Amniotic epithelial cell (primary cell): ENCODE measurements at regions not wholly inside any gene's neighbourhood (a gene's known extent, or its start where the extent isn't known, plus 50 kb on each side); places are given as distances from the start of the nearest gene placed in this dataset.
A peak's percentile ranks its signal among the peaks of the same experiment; 100 is the strongest.
"Not testable (repeated sequence)": the region's sequence is repeated elsewhere in the genome, so short reads cannot be mapped to it uniquely, and the experiment has no call there.

Source experiments
- DNase-seq: peaks from one replicate; pipeline ENCODE4 v3.0.0-alpha.2; 2010; ENCODE audit warnings: low read depth

GRCh38 chr4:154982187-154983047 lies 201.3 kb downstream of the RBM46 start:
- peak; percentile 47 for DNase-seq

GRCh38 chr4:154983714-154984113 lies 202.6 kb downstream of the RBM46 start:
- DNase-seq, result no peak

GRCh38 chr4:154984148-154984547 lies 203.1 kb downstream of the RBM46 start:
- no peak for DNase-seq

GRCh38 chr4:154984616-154985015 lies 203.5 kb downstream of the RBM46 start:
- no peak for DNase-seq

GRCh38 chr4:154985673-154986072 lies 204.6 kb downstream of the RBM46 start:
- DNase-seq, result peak; percentile 71

GRCh38 chr4:154988511-154988910 lies 207.4 kb downstream of the RBM46 start:
- DNase-seq, result no peak

GRCh38 chr4:154989511-154989910 lies 208.4 kb downstream of the RBM46 start:
- no peak for DNase-seq

GRCh38 chr4:154997866-154998265 lies 210.6 kb upstream of the NPY2R start:
- DNase-seq, result not testable (repeated sequence)

GRCh38 chr4:154998284-154998683 lies 210.2 kb upstream of the NPY2R start:
- DNase-seq, result peak; percentile 97

- DNase-seq, result no peak
Observed at GRCh38 chr4:154998773-154999172, 209.7 kb upstream of the NPY2R start.

- no peak for DNase-seq
Observed at GRCh38 chr4:154999950-155000578, 208.4 kb upstream of the NPY2R start.

- no peak for DNase-seq
Observed at GRCh38 chr4:155001251-155001650, 207.2 kb upstream of the NPY2R start.

- peak; percentile 78 for DNase-seq
Observed at GRCh38 chr4:155005395-155006090, 202.9 kb upstream of the NPY2R start.

- peak; percentile 25 for DNase-seq
Observed at GRCh38 chr4:155007660-155008176, 200.7 kb upstream of the NPY2R start.

- no peak for DNase-seq
Observed at GRCh38 chr4:155008389-155008788, 200.0 kb upstream of the NPY2R start.

- DNase-seq, result no peak
Observed at GRCh38 chr4:155009288-155009687, 199.1 kb upstream of the NPY2R start.

- DNase-seq, result no peak
Observed at GRCh38 chr4:155010376-155010775, 198.1 kb upstream of the NPY2R start.

- no peak for DNase-seq
Observed at GRCh38 chr4:155011163-155011780, 197.2 kb upstream of the NPY2R start.

- DNase-seq, result no peak
Observed at GRCh38 chr4:155012469-155012868, 196.0 kb upstream of the NPY2R start.

GRCh38 chr4:155017426-155017825 lies 191.0 kb upstream of the NPY2R start:
- DNase-seq, result peak; percentile 33

- DNase-seq, result no peak
Observed at GRCh38 chr4:155025762-155026457, 182.5 kb upstream of the NPY2R start.

GRCh38 chr4:155026715-155027114 lies 181.7 kb upstream of the NPY2R start:
- no peak for DNase-seq
